Keratinocyte (primary cell): ENCODE measurements at regions not wholly inside any gene's neighbourhood (a gene's known extent, or its start where the extent isn't known, plus 50 kb on each side); places are given as distances from the start of the nearest gene placed in this dataset.

ENCODE experiments used
- EZH2 ChIP-seq: IDR thresholded peaks from one replicate; pipeline ENCODE4 v1.6.1; 2012; ENCODE audit warnings: inconsistent platforms, mild to moderate bottlenecking, low read length, moderate library complexity
- TF ChIP-seq, protein P1 (sequence below), 3 experiments: IDR thresholded peaks in 1 of 3; conservative IDR thresholded peaks in 1 of 3; optimal IDR thresholded peaks in 1 of 3; 2 replicates in 2 of 3; 3 replicates in 1 of 3; pipeline versions ENCODE3 to v1.5.1; 2011; ENCODE audit warnings: low read length in 3 of 3, mild to moderate bottlenecking in 3 of 3, moderate library complexity in 2 of 3, control low read depth in 1 of 3, inconsistent platforms in 1 of 3; ENCODE audit not compliant: insufficient read depth in 2 of 3; ENCODE audit errors: extremely low read depth in 1 of 3

- TF ChIP-seq, protein P1, sequence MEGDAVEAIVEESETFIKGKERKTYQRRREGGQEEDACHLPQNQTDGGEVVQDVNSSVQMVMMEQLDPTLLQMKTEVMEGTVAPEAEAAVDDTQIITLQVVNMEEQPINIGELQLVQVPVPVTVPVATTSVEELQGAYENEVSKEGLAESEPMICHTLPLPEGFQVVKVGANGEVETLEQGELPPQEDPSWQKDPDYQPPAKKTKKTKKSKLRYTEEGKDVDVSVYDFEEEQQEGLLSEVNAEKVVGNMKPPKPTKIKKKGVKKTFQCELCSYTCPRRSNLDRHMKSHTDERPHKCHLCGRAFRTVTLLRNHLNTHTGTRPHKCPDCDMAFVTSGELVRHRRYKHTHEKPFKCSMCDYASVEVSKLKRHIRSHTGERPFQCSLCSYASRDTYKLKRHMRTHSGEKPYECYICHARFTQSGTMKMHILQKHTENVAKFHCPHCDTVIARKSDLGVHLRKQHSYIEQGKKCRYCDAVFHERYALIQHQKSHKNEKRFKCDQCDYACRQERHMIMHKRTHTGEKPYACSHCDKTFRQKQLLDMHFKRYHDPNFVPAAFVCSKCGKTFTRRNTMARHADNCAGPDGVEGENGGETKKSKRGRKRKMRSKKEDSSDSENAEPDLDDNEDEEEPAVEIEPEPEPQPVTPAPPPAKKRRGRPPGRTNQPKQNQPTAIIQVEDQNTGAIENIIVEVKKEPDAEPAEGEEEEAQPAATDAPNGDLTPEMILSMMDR (optimal IDR thresholded peaks at IDR 0.05 in 1 of 3, IDR thresholded peaks at IDR 0.05 in 1 of 3, conservative IDR thresholded peaks at IDR 0.05 in 1 of 3; ENCODE audit: extremely low read depth in 1 of 3, insufficient read depth in 2 of 3, low read length in 3 of 3), result no peak
- no peak for TF ChIP-seq EZH2
Measured at GRCh38 chr2:134197445-134197844, 56.4 kb upstream of the MGAT5 start.
